ENCODE measurements at regions not wholly inside any gene's neighbourhood (a gene's known extent, or its start where the extent isn't known, plus 50 kb on each side); places are given as distances from the start of the nearest gene placed in this dataset.

DNA sequence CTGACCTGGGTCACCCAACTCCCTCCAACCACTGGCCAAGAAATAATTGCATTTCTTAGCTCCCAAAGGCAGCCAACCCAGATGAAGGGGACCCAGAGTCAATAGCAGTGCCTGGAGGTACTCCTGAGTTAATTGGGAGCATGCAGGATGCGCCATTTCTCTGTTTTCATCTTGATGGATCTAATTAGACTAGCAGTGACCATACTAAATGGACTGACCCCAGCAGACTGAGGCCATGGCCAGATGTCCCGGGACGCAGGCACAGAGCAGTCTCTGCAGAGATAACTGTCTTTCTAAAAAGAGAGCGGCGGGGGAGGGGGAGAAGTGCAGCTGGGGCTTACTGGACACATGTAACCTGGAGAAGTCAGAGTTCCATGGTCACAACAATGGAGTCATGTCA is 53.2 kb upstream of the CMKLR1 start:
- TF ChIP-seq WIZ (CRISPR knock-in tag; IDR thresholded peaks at IDR 0.05) (no peak), TARDBP (CRISPR knock-in tag; IDR thresholded peaks at IDR 0.05) (no peak), HMG20A (CRISPR knock-in tag; IDR thresholded peaks at IDR 0.05; ENCODE audit: borderline replicate concordance) (no peak), ZNF232 (CRISPR knock-in tag; IDR thresholded peaks at IDR 0.05; ENCODE audit: borderline replicate concordance) (no peak), BRCA1 (CRISPR knock-in tag; IDR thresholded peaks at IDR 0.05) (no peak), RAD21 (CRISPR knock-in tag; IDR thresholded peaks at IDR 0.05) (no peak), MYC (CRISPR knock-in tag; IDR thresholded peaks at IDR 0.05; ENCODE audit: borderline replicate concordance) (no peak)
- TF ChIP-seq, protein P1, sequence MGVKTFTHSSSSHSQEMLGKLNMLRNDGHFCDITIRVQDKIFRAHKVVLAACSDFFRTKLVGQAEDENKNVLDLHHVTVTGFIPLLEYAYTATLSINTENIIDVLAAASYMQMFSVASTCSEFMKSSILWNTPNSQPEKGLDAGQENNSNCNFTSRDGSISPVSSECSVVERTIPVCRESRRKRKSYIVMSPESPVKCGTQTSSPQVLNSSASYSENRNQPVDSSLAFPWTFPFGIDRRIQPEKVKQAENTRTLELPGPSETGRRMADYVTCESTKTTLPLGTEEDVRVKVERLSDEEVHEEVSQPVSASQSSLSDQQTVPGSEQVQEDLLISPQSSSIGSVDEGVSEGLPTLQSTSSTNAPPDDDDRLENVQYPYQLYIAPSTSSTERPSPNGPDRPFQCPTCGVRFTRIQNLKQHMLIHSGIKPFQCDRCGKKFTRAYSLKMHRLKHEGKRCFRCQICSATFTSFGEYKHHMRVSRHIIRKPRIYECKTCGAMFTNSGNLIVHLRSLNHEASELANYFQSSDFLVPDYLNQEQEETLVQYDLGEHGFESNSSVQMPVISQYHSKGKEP (CRISPR knock-in tag; IDR thresholded peaks at IDR 0.05): no peak
- TF ChIP-seq, protein P2, sequence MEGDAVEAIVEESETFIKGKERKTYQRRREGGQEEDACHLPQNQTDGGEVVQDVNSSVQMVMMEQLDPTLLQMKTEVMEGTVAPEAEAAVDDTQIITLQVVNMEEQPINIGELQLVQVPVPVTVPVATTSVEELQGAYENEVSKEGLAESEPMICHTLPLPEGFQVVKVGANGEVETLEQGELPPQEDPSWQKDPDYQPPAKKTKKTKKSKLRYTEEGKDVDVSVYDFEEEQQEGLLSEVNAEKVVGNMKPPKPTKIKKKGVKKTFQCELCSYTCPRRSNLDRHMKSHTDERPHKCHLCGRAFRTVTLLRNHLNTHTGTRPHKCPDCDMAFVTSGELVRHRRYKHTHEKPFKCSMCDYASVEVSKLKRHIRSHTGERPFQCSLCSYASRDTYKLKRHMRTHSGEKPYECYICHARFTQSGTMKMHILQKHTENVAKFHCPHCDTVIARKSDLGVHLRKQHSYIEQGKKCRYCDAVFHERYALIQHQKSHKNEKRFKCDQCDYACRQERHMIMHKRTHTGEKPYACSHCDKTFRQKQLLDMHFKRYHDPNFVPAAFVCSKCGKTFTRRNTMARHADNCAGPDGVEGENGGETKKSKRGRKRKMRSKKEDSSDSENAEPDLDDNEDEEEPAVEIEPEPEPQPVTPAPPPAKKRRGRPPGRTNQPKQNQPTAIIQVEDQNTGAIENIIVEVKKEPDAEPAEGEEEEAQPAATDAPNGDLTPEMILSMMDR (CRISPR knock-in tag; IDR thresholded peaks at IDR 0.05): no peak
- TF ChIP-seq, protein P3, sequence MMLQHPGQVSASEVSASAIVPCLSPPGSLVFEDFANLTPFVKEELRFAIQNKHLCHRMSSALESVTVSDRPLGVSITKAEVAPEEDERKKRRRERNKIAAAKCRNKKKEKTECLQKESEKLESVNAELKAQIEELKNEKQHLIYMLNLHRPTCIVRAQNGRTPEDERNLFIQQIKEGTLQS (CRISPR knock-in tag; IDR thresholded peaks at IDR 0.05): no peak
- TF ChIP-seq, protein P4, sequence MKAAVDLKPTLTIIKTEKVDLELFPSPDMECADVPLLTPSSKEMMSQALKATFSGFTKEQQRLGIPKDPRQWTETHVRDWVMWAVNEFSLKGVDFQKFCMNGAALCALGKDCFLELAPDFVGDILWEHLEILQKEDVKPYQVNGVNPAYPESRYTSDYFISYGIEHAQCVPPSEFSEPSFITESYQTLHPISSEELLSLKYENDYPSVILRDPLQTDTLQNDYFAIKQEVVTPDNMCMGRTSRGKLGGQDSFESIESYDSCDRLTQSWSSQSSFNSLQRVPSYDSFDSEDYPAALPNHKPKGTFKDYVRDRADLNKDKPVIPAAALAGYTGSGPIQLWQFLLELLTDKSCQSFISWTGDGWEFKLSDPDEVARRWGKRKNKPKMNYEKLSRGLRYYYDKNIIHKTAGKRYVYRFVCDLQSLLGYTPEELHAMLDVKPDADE (CRISPR knock-in tag; IDR thresholded peaks at IDR 0.05): no peak
- TF ChIP-seq, protein P5, sequence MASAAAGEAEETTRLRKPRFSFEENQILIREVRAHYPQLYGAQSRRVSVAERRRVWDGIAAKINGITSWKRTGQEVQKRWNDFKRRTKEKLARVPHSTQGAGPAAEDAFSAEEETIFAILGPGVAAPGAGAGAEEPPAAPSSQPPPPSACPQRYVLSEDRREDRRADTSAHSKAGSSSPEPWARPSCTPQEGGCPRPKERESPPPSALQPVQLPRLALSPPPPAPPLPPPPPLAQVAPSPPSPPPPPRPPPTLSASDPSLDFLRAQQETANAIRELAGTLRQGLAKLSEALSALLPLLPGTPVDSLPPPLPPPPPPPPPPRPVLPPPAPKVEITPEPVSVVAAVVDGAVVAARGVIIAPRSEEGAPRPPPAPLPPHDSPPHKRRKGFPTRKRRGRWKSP (CRISPR knock-in tag; IDR thresholded peaks at IDR 0.05): no peak
- TF ChIP-seq, protein P6, sequence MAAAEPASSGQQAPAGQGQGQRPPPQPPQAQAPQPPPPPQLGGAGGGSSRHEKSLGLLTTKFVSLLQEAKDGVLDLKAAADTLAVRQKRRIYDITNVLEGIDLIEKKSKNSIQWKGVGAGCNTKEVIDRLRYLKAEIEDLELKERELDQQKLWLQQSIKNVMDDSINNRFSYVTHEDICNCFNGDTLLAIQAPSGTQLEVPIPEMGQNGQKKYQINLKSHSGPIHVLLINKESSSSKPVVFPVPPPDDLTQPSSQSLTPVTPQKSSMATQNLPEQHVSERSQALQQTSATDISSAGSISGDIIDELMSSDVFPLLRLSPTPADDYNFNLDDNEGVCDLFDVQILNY (CRISPR knock-in tag; conservative IDR thresholded peaks at IDR 0.05): no peak
- TF ChIP-seq, protein P7, sequence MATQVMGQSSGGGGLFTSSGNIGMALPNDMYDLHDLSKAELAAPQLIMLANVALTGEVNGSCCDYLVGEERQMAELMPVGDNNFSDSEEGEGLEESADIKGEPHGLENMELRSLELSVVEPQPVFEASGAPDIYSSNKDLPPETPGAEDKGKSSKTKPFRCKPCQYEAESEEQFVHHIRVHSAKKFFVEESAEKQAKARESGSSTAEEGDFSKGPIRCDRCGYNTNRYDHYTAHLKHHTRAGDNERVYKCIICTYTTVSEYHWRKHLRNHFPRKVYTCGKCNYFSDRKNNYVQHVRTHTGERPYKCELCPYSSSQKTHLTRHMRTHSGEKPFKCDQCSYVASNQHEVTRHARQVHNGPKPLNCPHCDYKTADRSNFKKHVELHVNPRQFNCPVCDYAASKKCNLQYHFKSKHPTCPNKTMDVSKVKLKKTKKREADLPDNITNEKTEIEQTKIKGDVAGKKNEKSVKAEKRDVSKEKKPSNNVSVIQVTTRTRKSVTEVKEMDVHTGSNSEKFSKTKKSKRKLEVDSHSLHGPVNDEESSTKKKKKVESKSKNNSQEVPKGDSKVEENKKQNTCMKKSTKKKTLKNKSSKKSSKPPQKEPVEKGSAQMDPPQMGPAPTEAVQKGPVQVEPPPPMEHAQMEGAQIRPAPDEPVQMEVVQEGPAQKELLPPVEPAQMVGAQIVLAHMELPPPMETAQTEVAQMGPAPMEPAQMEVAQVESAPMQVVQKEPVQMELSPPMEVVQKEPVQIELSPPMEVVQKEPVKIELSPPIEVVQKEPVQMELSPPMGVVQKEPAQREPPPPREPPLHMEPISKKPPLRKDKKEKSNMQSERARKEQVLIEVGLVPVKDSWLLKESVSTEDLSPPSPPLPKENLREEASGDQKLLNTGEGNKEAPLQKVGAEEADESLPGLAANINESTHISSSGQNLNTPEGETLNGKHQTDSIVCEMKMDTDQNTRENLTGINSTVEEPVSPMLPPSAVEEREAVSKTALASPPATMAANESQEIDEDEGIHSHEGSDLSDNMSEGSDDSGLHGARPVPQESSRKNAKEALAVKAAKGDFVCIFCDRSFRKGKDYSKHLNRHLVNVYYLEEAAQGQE (IDR thresholded peaks at IDR 0.05; ENCODE audit: borderline replicate concordance in 1 of 2, low read depth in 1 of 2, low read length in 2 of 2): no peak
